ENCODE measurements at regions not wholly inside any gene's neighbourhood (a gene's known extent, or its start where the extent isn't known, plus 50 kb on each side); places are given as distances from the start of the nearest gene placed in this dataset.
A peak's percentile ranks its signal among the peaks of the same experiment; 100 is the strongest.

- H3K9me3 ChIP-seq = no peaks in the 10 kb centered on the region
- no peaks in the 10 kb centered on the region for H3K27me3 ChIP-seq
- in situ Hi-C loops (cut with MboI; ENCODE audit: low sequenced_read_pairs in 4 of 4) = loop anchor here in 1 of 4 donors (25.0 kb wide), 1 partner anchor 1331 kb away; no protein-coding TSS in a partner anchor
- no peak overlapping the region for H3K4me3 ChIP-seq
- TF ChIP-seq, protein P1, sequence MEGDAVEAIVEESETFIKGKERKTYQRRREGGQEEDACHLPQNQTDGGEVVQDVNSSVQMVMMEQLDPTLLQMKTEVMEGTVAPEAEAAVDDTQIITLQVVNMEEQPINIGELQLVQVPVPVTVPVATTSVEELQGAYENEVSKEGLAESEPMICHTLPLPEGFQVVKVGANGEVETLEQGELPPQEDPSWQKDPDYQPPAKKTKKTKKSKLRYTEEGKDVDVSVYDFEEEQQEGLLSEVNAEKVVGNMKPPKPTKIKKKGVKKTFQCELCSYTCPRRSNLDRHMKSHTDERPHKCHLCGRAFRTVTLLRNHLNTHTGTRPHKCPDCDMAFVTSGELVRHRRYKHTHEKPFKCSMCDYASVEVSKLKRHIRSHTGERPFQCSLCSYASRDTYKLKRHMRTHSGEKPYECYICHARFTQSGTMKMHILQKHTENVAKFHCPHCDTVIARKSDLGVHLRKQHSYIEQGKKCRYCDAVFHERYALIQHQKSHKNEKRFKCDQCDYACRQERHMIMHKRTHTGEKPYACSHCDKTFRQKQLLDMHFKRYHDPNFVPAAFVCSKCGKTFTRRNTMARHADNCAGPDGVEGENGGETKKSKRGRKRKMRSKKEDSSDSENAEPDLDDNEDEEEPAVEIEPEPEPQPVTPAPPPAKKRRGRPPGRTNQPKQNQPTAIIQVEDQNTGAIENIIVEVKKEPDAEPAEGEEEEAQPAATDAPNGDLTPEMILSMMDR (IDR thresholded peaks at IDR 0.05 in 4 of 5, conservative IDR thresholded peaks at IDR 0.05 in 1 of 5) = no peak
- TF ChIP-seq POLR2A (IDR thresholded peaks at IDR 0.05) = no peak
- no peak for DNase-seq
- intact Hi-C loops (cut with DNase I; ENCODE audit: low total_unique reads) = no loop called here
- no peaks in the 10 kb centered on the region for H3K4me1 ChIP-seq
- no peak for ATAC-seq
- no peak overlapping the region for H3K27ac ChIP-seq
- H3K36me3 ChIP-seq = no peaks in the 10 kb centered on the region
Measured at GRCh38 chr2:163155925-163156324, 317.4 kb upstream of the KCNH7 start.

GRCh38 chr2:163155279-163155883, 316.8 kb upstream of the KCNH7 start:
- in situ Hi-C loops (cut with MboI; ENCODE audit: low sequenced_read_pairs in 4 of 4) (loop anchor here in 1 of 4 donors (25.0 kb wide), 1 partner anchor 1332 kb away; no protein-coding TSS in a partner anchor), intact Hi-C loops (cut with DNase I; ENCODE audit: low total_unique reads) (no loop called here)
- ATAC-seq = peak in 1 of 2 donors; percentile 39
- TF ChIP-seq, protein P1 (IDR thresholded peaks at IDR 0.05 in 4 of 5, conservative IDR thresholded peaks at IDR 0.05 in 1 of 5) = peak in 4 of 5 experiments; percentile 22 to 40 (median 36)
- TF ChIP-seq POLR2A (IDR thresholded peaks at IDR 0.05) = no peak
- Histone ChIP-seq H3K9me3 (no peaks in the 10 kb centered on the region), H3K4me1 (no peaks in the 10 kb centered on the region), H3K27me3 (no peaks in the 10 kb centered on the region), H3K27ac (no peak overlapping the region), H3K4me3 (no peak overlapping the region), H3K36me3 (no peaks in the 10 kb centered on the region)
- no peak for DNase-seq

DNA sequence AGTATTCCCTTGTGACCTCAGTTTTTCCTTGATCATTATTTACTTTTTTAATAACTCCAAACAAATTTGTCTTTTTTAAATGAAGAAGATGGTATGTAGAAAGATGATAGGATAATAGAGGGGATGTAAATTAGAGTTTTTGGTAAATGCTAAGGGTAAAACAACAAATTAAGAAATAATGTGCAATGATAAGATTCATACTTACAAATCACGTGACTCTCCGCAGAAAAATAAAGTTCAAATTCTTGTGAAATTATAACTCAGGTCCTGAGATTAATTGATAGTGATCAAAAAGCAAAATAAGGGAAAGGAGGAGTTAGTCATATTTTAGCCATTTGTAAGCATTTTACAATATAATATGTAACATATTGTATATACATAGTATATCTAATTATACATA, 304.1 kb upstream of the KCNH7 start:
- Histone ChIP-seq H3K4me3 (no peak overlapping the region), H3K4me1 (no peaks in the 10 kb centered on the region), H3K27ac (no peak overlapping the region), H3K36me3 (no peaks in the 10 kb centered on the region), H3K9me3 (no peaks in the 10 kb centered on the region), H3K27me3 (no peaks in the 10 kb centered on the region)
- DNase-seq (no peak), ATAC-seq (no peak)
- TF ChIP-seq, protein P1 (IDR thresholded peaks at IDR 0.05 in 4 of 5, conservative IDR thresholded peaks at IDR 0.05 in 1 of 5) = no peak
- TF ChIP-seq POLR2A (IDR thresholded peaks at IDR 0.05) = no peak
- intact Hi-C loops (cut with DNase I; ENCODE audit: low total_unique reads) = no loop called here
- in situ Hi-C loops (cut with MboI; ENCODE audit: low sequenced_read_pairs in 4 of 4) = no loop called here

DNA sequence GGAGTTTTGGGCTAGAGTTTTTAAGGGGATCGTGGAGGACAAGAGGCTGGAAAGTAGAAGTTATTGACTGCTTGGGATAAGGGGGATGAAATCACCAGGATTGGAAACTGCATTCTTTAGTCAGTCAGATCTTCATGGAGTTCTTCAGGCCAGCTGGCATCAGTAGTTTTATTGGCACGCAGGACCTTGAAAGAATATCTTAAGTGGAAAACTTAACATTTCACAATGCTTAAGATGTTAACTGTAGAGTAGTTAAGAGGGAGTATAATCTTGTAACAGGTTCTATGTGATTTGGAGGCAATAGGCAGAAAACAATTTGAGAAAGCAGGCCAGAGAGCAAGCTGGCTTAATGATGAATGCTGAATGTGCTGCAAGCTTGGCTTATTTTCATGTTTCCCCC, 300.4 kb upstream of the KCNH7 start:
- H3K27ac ChIP-seq = no peak overlapping the region
- in situ Hi-C loops (cut with MboI; ENCODE audit: low sequenced_read_pairs in 4 of 4) (no loop called here), intact Hi-C loops (cut with DNase I; ENCODE audit: low total_unique reads) (no loop called here)
- DNase-seq = no peak
- no peaks in the 10 kb centered on the region for H3K27me3 ChIP-seq
- H3K9me3 ChIP-seq = no peaks in the 10 kb centered on the region
- no peaks in the 10 kb centered on the region for H3K4me1 ChIP-seq
- no peak for ATAC-seq
- no peaks in the 10 kb centered on the region for H3K36me3 ChIP-seq
- H3K4me3 ChIP-seq = no peak overlapping the region
- TF ChIP-seq POLR2A (IDR thresholded peaks at IDR 0.05) = no peak
- TF ChIP-seq, protein P1 (IDR thresholded peaks at IDR 0.05 in 4 of 5, conservative IDR thresholded peaks at IDR 0.05 in 1 of 5) = no peak

DNA sequence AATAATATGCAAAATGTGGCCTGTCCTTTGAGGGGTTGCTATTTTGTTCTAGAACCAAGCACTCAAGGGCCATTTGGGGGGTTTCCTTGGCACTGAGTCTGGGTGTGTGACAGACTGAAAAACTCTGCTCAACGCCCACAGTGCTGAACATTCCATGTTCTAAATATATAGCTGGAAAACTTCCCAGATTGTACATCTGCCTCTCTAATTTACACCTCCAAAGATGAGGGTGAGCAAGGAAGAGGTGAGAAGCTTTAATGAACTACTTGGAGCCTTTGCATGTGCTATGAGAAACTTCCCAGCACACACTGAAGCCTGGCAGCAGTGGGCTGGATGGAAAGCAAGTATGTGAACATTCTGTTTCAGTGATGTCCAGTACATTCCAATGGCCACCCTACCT, 296.7 kb upstream of the KCNH7 start:
- Histone ChIP-seq H3K36me3 (no peaks in the 10 kb centered on the region), H3K4me3 (no peak overlapping the region), H3K4me1 (no peaks in the 10 kb centered on the region), H3K9me3 (no peaks in the 10 kb centered on the region), H3K27me3 (no peaks in the 10 kb centered on the region), H3K27ac (no peak overlapping the region)
- no peak for ATAC-seq
- in situ Hi-C loops (cut with MboI; ENCODE audit: low sequenced_read_pairs in 4 of 4) (no loop called here), intact Hi-C loops (cut with DNase I; ENCODE audit: low total_unique reads) (no loop called here)
- TF ChIP-seq POLR2A (IDR thresholded peaks at IDR 0.05) = no peak
- TF ChIP-seq, protein P1 (IDR thresholded peaks at IDR 0.05 in 4 of 5, conservative IDR thresholded peaks at IDR 0.05 in 1 of 5) = no peak
- DNase-seq = no peak
